Right lobe of liver (tissue), 6 donors: ENCODE measurements at regions not wholly inside any gene's neighbourhood (a gene's known extent, or its start where the extent isn't known, plus 50 kb on each side); places are given as distances from the start of the nearest gene placed in this dataset.

Experiments used
- ATAC-seq, 4 donors: fragments of 200-7000 bp; cut with Tn5 transposase; one replicate each; pipeline ENCODE4 v1.9.1; 2020; ENCODE audit warnings: mild to moderate bottlenecking in 4 of 4, moderate library complexity in 4 of 4
- DNase-seq, 3 donors: peaks; one replicate each; pipeline ENCODE4 v3.0.0-alpha.2; 2020
- H3K27ac ChIP-seq, 3 donors: fragments of 200-600 bp; one replicate each; pipeline ENCODE4 v1.8.0; 2022
- H3K27me3 ChIP-seq, 2 donors: fragments of 200-600 bp; one replicate each; pipeline ENCODE4 v1.8.0; 2022
- H3K36me3 ChIP-seq, 4 donors: fragments of 200-600 bp; sonication (generic) in 1 of 4; one replicate each; pipeline versions ENCODE4 v1.5.1 to v1.8.0; 2017 to 2022; ENCODE audit warnings: control low read depth in 1 of 4
- H3K4me1 ChIP-seq, 4 donors: fragments of 200-600 bp; sonication (generic) in 1 of 4; one replicate each; pipeline versions ENCODE4 v1.5.1 to v1.8.0; 2017 to 2022; ENCODE audit warnings: control low read depth in 1 of 4
- H3K4me3 ChIP-seq, 3 donors: fragments of 200-600 bp; one replicate each; pipeline ENCODE4 v1.8.0; 2022
- H3K9me3 ChIP-seq, 4 donors: fragments of 200-600 bp; sonication (generic) in 1 of 4; one replicate each; pipeline versions ENCODE4 v1.5.1 to v1.8.0; 2017 to 2022; ENCODE audit warnings: control low read depth in 1 of 4
- CTCF ChIP-seq, 4 donors: fragments of 200-600 bp in 3 of 4; fragments of 450-650 bp in 1 of 4; IDR thresholded peaks; one replicate each; pipeline versions ENCODE4 v1.5.1 to v1.8.0; 2016 to 2022; ENCODE audit warnings: antibody characterized with exemption in 4 of 4, mild to moderate bottlenecking in 2 of 4
- POLR2A ChIP-seq: fragments of 450-650 bp; IDR thresholded peaks from one replicate; pipeline ENCODE4 v1.6.1; 2017; ENCODE audit warnings: antibody characterized with exemption, mild to moderate bottlenecking
- WGBS: methylation state at CpG from one replicate; pipeline ENCODE4 v1.1.6; 2018; ENCODE audit warnings: low coverage, low lambda C conversion rate; ENCODE audit not compliant: insufficient coverage; ENCODE audit errors: missing lambda C conversion rate; 5-methylcytosine and 5-hydroxymethylcytosine counted together
- intact Hi-C, 2 donors: fragments of 100-400 bp; cut with DNase I; formaldehyde crosslinking; loops; one replicate each; pipeline versions ENCODE4 v1.11.2 to v1.14.1; 2022
- donor health status: DM: no; HTN: yes; CAD: no.
- donor health status: DM: no; HTN: no; CAD: no.
- donor health status: DM: no; HTN: no; CAD: no.
- donor health status: DM: no; HTN: yes; CAD: no.
- donor health status: DM: no; HTN: yes; CAD: no.

- no peak for ATAC-seq
- H3K36me3 ChIP-seq, result no peaks in the 10 kb centered on the region
- H3K4me3 ChIP-seq, result no peak overlapping the region
- H3K9me3 ChIP-seq, result no peaks in the 10 kb centered on the region
- no peak for TF ChIP-seq CTCF (IDR thresholded peaks at IDR 0.05)
- no peak for TF ChIP-seq POLR2A
- H3K4me1 ChIP-seq, result no peaks in the 10 kb centered on the region
- H3K27me3 ChIP-seq, result no peaks in the 10 kb centered on the region
- intact Hi-C loops, result no loop called here
- no peak overlapping the region for H3K27ac ChIP-seq
- no peak for DNase-seq
Measured at GRCh38 chr7:22618528-22618927, 108.5 kb upstream of the IL6 start.

- DNase-seq, result no peak
- no peak for TF ChIP-seq CTCF (IDR thresholded peaks at IDR 0.05)
- no peak for TF ChIP-seq POLR2A
- Histone ChIP-seq H3K27me3 (no peaks in the 10 kb centered on the region), H3K9me3 (no peaks in the 10 kb centered on the region), H3K4me3 (no peak overlapping the region), H3K27ac (no peak overlapping the region), H3K4me1 (no peaks in the 10 kb centered on the region), H3K36me3 (no peaks in the 10 kb centered on the region)
- intact Hi-C loops, result no loop called here
- ATAC-seq, result no peak
- 58% methylated on average over 4 of the region's 4 CpGs for WGBS
Measured at GRCh38 chr7:22617166-22617565, 109.8 kb upstream of the IL6 start.

- no peaks in the 10 kb centered on the region for H3K27me3 ChIP-seq
- no peaks in the 10 kb centered on the region for H3K4me1 ChIP-seq
- H3K4me3 ChIP-seq, result no peak overlapping the region
- H3K36me3 ChIP-seq, result no peaks in the 10 kb centered on the region
- WGBS, result 54% methylated on average over 2 of the region's 2 CpGs
- H3K9me3 ChIP-seq, result no peaks in the 10 kb centered on the region
- no peak for DNase-seq
- TF ChIP-seq CTCF (IDR thresholded peaks at IDR 0.05) (no peak), POLR2A (no peak)
- intact Hi-C loops, result no loop called here
- no peak overlapping the region for H3K27ac ChIP-seq
- no peak for ATAC-seq
Measured at GRCh38 chr7:22613496-22613895, 113.5 kb upstream of the IL6 start.

GRCh38 chr7:22612776-22613175, 112.8 kb upstream of the STEAP1B start:
- no peak for TF ChIP-seq CTCF (IDR thresholded peaks at IDR 0.05)
- TF ChIP-seq POLR2A, result no peak
- DNase-seq, result no peak
- H3K27ac ChIP-seq, result no peak overlapping the region

GRCh38 chr7:22611758-22612079, 111.7 kb upstream of the STEAP1B start:
- TF ChIP-seq POLR2A, result no peak
- no peak for TF ChIP-seq CTCF (IDR thresholded peaks at IDR 0.05)
- DNase-seq, result no peak
- intact Hi-C loops, result no loop called here
- Histone ChIP-seq H3K27me3 (no peaks in the 10 kb centered on the region), H3K4me3 (no peak overlapping the region), H3K27ac (no peak overlapping the region), H3K9me3 (no peaks in the 10 kb centered on the region), H3K4me1 (no peaks in the 10 kb centered on the region), H3K36me3 (no peaks in the 10 kb centered on the region)
- ATAC-seq, result no peak
- WGBS, result 56% methylated on average over 4 of the region's 4 CpGs

More at GRCh38 chr7:22612776-22613175, 112.8 kb upstream of the STEAP1B start:
- H3K4me1 ChIP-seq, result no peaks in the 10 kb centered on the region
- no peaks in the 10 kb centered on the region for H3K27me3 ChIP-seq
- intact Hi-C loops, result no loop called here
- no peaks in the 10 kb centered on the region for H3K36me3 ChIP-seq
- 77% methylated on average over 2 of the region's 2 CpGs for WGBS
- no peak overlapping the region for H3K4me3 ChIP-seq
- H3K9me3 ChIP-seq, result no peaks in the 10 kb centered on the region
- no peak for ATAC-seq
